ENCODE measurements at regions not wholly inside any gene's neighbourhood (a gene's known extent, or its start where the extent isn't known, plus 50 kb on each side); places are given as distances from the start of the nearest gene placed in this dataset.

DNA sequence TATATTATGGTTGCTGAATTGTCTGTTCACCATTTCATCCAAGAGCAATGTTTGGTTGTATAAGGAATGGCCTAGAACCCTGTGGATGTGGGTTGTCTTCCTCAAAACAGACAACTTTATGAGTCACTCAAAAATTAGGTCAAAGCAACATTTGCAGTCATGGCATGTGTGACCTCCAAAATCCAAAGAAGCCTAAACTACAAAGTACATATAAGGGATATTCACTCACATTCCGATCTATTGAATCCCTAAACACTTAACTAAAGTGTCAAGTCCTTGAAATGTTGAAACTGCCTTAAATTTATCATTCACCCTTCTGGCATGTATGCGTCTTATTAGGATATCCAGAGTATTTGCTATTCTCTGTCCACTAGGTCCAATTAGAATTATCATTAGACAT is 491.5 kb downstream of the NUF2 start:
- no TSS peak for BruUV-seq (replicated peaks)
- dilution Hi-C loops (cut with HindIII; ENCODE audit: low sequenced_read_pairs, unreplicated experiment) (no loop called here), intact Hi-C loops (cut with micrococcal nuclease) (no loop called here), in situ Hi-C loops (cut with MboI; ENCODE audit: low sequenced_read_pairs) (no loop called here)
- no peak overlapping the region for H3K4me3 ChIP-seq (ENCODE audit: insufficient read depth, low read depth, low read length)
- H3K36me3 ChIP-seq (ENCODE audit: control insufficient read depth, insufficient read depth, low read length) = no peaks in the 10 kb centered on the region
- no peak overlapping the region for H2AK9ac ChIP-seq (replicated peaks; ENCODE audit: low read depth, low read length, poor library complexity)
- no peak overlapping the region for H2AFZ ChIP-seq (replicated peaks; ENCODE audit: low read length, poor library complexity)
- no peak overlapping the region for H2BK20ac ChIP-seq (ENCODE audit: low read depth, low read length)
- no peak overlapping the region for H2BK15ac ChIP-seq (ENCODE audit: low read depth, low read length)
- H4K8ac ChIP-seq (ENCODE audit: low read depth in 2 of 2, low read length in 2 of 2) = no peak overlapping the region
- no peak overlapping the region for H4K5ac ChIP-seq (ENCODE audit: low read depth, low read length)
- no peak overlapping the region for H3K4me2 ChIP-seq (ENCODE audit: low read depth, low read length)
- H3K79me1 ChIP-seq (ENCODE audit: low read depth in 1 of 2, low read length in 2 of 2) = no peaks in the 10 kb centered on the region
- POLR2A ChIA-PET (ENCODE audit: unreplicated experiment) = no interaction called here
- no peak overlapping the region for H3K4ac ChIP-seq (ENCODE audit: low read depth, low read length)
- ATAC-seq (ENCODE audit: low read depth) (no peak), DNase-seq (no peak)
- H3K9me3 ChIP-seq (ENCODE audit: control insufficient read depth, insufficient read depth, low read length) = no peaks in the 10 kb centered on the region; the same call in 1 of the 2 replicates
- CTCF ChIA-PET = no interaction called here
- H3K18ac ChIP-seq (ENCODE audit: low read depth, low read length) = no peak overlapping the region
- H4K20me1 ChIP-seq (ENCODE audit: insufficient read depth, low read length) = no peaks in the 10 kb centered on the region
- H3K14ac ChIP-seq (replicated peaks; ENCODE audit: low read depth, low read length) = no peak overlapping the region
- TF ChIP-seq RCOR1 (IDR thresholded peaks at IDR 0.05; ENCODE audit: insufficient replicate concordance, low read length) = no peak
- TF ChIP-seq MAFK (IDR thresholded peaks at IDR 0.05; ENCODE audit: low read depth, low read length) = no peak
- TF ChIP-seq CTCF (conservative IDR thresholded peaks at IDR 0.05; ENCODE audit: low read depth, low read length) = no peak
- TF ChIP-seq RAD21 (IDR thresholded peaks at IDR 0.05; ENCODE audit: low read length) = no peak
- no peak for TF ChIP-seq CEBPB (IDR thresholded peaks at IDR 0.05; ENCODE audit: low read depth, low read length)
- TF ChIP-seq SMC3 (IDR thresholded peaks at IDR 0.05; ENCODE audit: low read depth, low read length) = no peak
- no peak for TF ChIP-seq BHLHE40 (IDR thresholded peaks at IDR 0.05; ENCODE audit: low read depth, low read length)
- TF ChIP-seq MXI1 (IDR thresholded peaks at IDR 0.05; ENCODE audit: borderline replicate concordance, low read depth, low read length) = no peak
- no peak for TF ChIP-seq FOS (IDR thresholded peaks at IDR 0.05; ENCODE audit: low read depth, low read length)
- TF ChIP-seq, protein P1, sequence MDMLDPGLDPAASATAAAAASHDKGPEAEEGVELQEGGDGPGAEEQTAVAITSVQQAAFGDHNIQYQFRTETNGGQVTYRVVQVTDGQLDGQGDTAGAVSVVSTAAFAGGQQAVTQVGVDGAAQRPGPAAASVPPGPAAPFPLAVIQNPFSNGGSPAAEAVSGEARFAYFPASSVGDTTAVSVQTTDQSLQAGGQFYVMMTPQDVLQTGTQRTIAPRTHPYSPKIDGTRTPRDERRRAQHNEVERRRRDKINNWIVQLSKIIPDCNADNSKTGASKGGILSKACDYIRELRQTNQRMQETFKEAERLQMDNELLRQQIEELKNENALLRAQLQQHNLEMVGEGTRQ (IDR thresholded peaks at IDR 0.05; ENCODE audit: low read depth, low read length) = no peak
- TF ChIP-seq, protein P2, sequence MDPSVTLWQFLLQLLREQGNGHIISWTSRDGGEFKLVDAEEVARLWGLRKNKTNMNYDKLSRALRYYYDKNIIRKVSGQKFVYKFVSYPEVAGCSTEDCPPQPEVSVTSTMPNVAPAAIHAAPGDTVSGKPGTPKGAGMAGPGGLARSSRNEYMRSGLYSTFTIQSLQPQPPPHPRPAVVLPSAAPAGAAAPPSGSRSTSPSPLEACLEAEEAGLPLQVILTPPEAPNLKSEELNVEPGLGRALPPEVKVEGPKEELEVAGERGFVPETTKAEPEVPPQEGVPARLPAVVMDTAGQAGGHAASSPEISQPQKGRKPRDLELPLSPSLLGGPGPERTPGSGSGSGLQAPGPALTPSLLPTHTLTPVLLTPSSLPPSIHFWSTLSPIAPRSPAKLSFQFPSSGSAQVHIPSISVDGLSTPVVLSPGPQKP (IDR thresholded peaks at IDR 0.05; ENCODE audit: borderline replicate concordance, low read depth, low read length) = no peak
- no peak for TF ChIP-seq RFX5 (IDR thresholded peaks at IDR 0.05; ENCODE audit: low read depth, low read length)
- TF ChIP-seq POLR2A (IDR thresholded peaks at IDR 0.05; ENCODE audit: low read depth, low read length) = no peak
- TF ChIP-seq CHD1 (IDR thresholded peaks at IDR 0.05; ENCODE audit: low read depth, low read length) = no peak
- no peak for TF ChIP-seq NFE2L2 (IDR thresholded peaks at IDR 0.05; ENCODE audit: low read depth, low read length)
- no peak overlapping the region for H3K23ac ChIP-seq (ENCODE audit: low read depth, low read length)
- no peak overlapping the region for H4K91ac ChIP-seq (ENCODE audit: insufficient read depth, low read depth, low read length)
- WGBS, 2 experiments (ENCODE audit: extremely low coverage in 2 of 2, insufficient read length in 1 of 2) = no CpG with 5 or more reads among the region's 2 CpGs
- H3K9me1 ChIP-seq (ENCODE audit: insufficient read depth, low read length) = no peaks in the 10 kb centered on the region
- no peaks in the 10 kb centered on the region for H3K4me1 ChIP-seq (ENCODE audit: control insufficient read depth, insufficient read depth, low read length)
- no peak overlapping the region for H2AK5ac ChIP-seq (ENCODE audit: low read depth, low read length)
- no peak overlapping the region for H2BK120ac ChIP-seq (ENCODE audit: low read depth, low read length)
- H3K9ac ChIP-seq (ENCODE audit: low read depth, low read length) = no peak overlapping the region
- H2BK5ac ChIP-seq (ENCODE audit: low read depth, low read length, poor library complexity, severe bottlenecking) = no peak overlapping the region
- H3K56ac ChIP-seq (ENCODE audit: extremely low read depth, insufficient read depth, low read length) = no peak overlapping the region
- no peak overlapping the region for H3K27ac ChIP-seq (ENCODE audit: insufficient read depth, low read length)
- no peaks in the 10 kb centered on the region for H3K27me3 ChIP-seq (ENCODE audit: control insufficient read depth, insufficient read depth, low read length)

Data from IMR-90 (cell line).